Midbrain (tissue), 1 donor: ENCODE measurements at regions not wholly inside any gene's neighbourhood (a gene's known extent, or its start where the extent isn't known, plus 50 kb on each side); places are given as distances from the start of the nearest gene placed in this dataset.

ENCODE experiments used
- DNase-seq: peaks from one replicate; lab custom pipeline; 2025; lab: John Stamatoyannopoulos, UW

- DNase-seq: no peak
Observed at GRCh38 chr12:124504273-124505000, 63.0 kb downstream of the NCOR2 start.

GRCh38 chr12:124503305-124503704, 64.1 kb downstream of the NCOR2 start:
- DNase-seq: no peak

- DNase-seq: no peak
Observed at GRCh38 chr12:124502379-124502778, 65.0 kb downstream of the NCOR2 start.

- DNase-seq: no peak
Observed at GRCh38 chr12:124501827-124502226, 65.6 kb downstream of the NCOR2 start.

GRCh38 chr12:124501112-124501561, 66.3 kb downstream of the NCOR2 start:
- DNase-seq: peak; percentile 17

GRCh38 chr12:124499898-124500244, 67.5 kb downstream of the NCOR2 start:
- no peak for DNase-seq

GRCh38 chr12:124499190-124499753, 68.1 kb downstream of the NCOR2 start:
- DNase-seq: no peak

GRCh38 chr12:124498275-124499189, 68.9 kb downstream of the NCOR2 start:
- DNase-seq: no peak

- DNase-seq: peak; percentile 62
Observed at GRCh38 chr12:124497658-124498057, 69.8 kb downstream of the NCOR2 start.

- DNase-seq: no peak
Observed at GRCh38 chr12:124497039-124497438, 70.4 kb downstream of the NCOR2 start.

- DNase-seq: no peak
Observed at GRCh38 chr12:124496584-124496983, 70.8 kb downstream of the NCOR2 start.

GRCh38 chr12:124495194-124495983, 72.0 kb downstream of the NCOR2 start:
- no peak for DNase-seq

GRCh38 chr12:124494751-124495129, 72.7 kb downstream of the NCOR2 start:
- DNase-seq: no peak

GRCh38 chr12:124493809-124494750, 73.3 kb downstream of the NCOR2 start:
- no peak for DNase-seq

- no peak for DNase-seq
Observed at GRCh38 chr12:124492879-124493808, 74.3 kb downstream of the NCOR2 start.

- DNase-seq: no peak
Observed at GRCh38 chr12:124491856-124492420, 75.5 kb downstream of the NCOR2 start.

- DNase-seq: no peak
Observed at GRCh38 chr12:124491310-124491709, 76.1 kb downstream of the NCOR2 start.

- DNase-seq: peak; percentile 50
Observed at GRCh38 chr12:124490584-124491305, 76.7 kb downstream of the NCOR2 start.
